Panc1 (cell line): ENCODE measurements at regions not wholly inside any gene's neighbourhood (a gene's known extent, or its start where the extent isn't known, plus 50 kb on each side); places are given as distances from the start of the nearest gene placed in this dataset.

Experiments used
- ATAC-seq: fragments of 200-7000 bp; cut with Tn5 transposase; 2 replicates; pipeline ENCODE4 v1.9.1; 2020; ENCODE audit warnings: mild to moderate bottlenecking, moderate library complexity
- BruUV-seq: library from RNA; stranded (reverse); fragments of 400-500 nt; replicated peaks from 2 replicates; lab custom pipeline; 2021; lab: Mats Ljungman, UMichigan
- CTCF ChIA-PET: fragments of 300-600 bp; sonication (Branson Sonifier 250); formaldehyde crosslinking; loops from one replicate; lab custom pipeline; 2022; ENCODE audit warnings: antibody characterized with exemption; lab: Charles Lee
- POLR2A ChIA-PET: fragments of 300-600 bp; sonication (Branson Sonifier 250); formaldehyde crosslinking; loops from one replicate; lab custom pipeline; 2022; ENCODE audit warnings: antibody characterized with exemption; lab: Charles Lee
- DNase-seq: peaks from one replicate; pipeline ENCODE4 v3.0.0-alpha.2; 2010; ENCODE audit warnings: low read depth, low spot score
- H3K27ac ChIP-seq: 2 replicates; pipeline ENCODE4 v1.5.1; 2011; ENCODE audit warnings: mild to moderate bottlenecking, low read length, inconsistent platforms
- H3K27me3 ChIP-seq: fragments of 200-500 bp; sonication (Bioruptor generic); 2 replicates; pipeline ENCODE4 v1.6.0; 2014; ENCODE audit warnings: low read length, inconsistent platforms; ENCODE audit not compliant: control insufficient read depth, insufficient read depth
- H3K36me3 ChIP-seq: fragments of 200-500 bp; sonication (Bioruptor generic); 2 replicates; pipeline ENCODE4 v1.5.1; 2014; ENCODE audit warnings: inconsistent platforms, mild to moderate bottlenecking, low read length, moderate library complexity; ENCODE audit not compliant: control insufficient read depth, insufficient read depth
- H3K4me1 ChIP-seq: 2 replicates; pipeline ENCODE4 v1.5.1; 2011; ENCODE audit warnings: inconsistent platforms, mild to moderate bottlenecking, low read length, moderate library complexity; ENCODE audit not compliant: control insufficient read depth, insufficient read depth
- H3K4me3 ChIP-seq, 2 experiments: 2 replicates each; pipeline ENCODE4 v1.5.1; 2011 to 2012; ENCODE audit warnings: low read depth in 2 of 2, low read length in 2 of 2, mild to moderate bottlenecking in 2 of 2, inconsistent platforms in 1 of 2, moderate library complexity in 1 of 2
- H3K9me3 ChIP-seq: fragments of 200-500 bp; sonication (Bioruptor generic); 2 replicates; pipeline ENCODE4 v1.5.1; 2014; ENCODE audit warnings: low read depth, mild to moderate bottlenecking, inconsistent platforms, low read length, moderate library complexity; ENCODE audit not compliant: control insufficient read depth, insufficient read depth
- POLR2AphosphoS5 ChIP-seq: IDR thresholded peaks from 2 replicates; pipeline ENCODE4 v1.6.1; 2012; ENCODE audit warnings: mild to moderate bottlenecking, low read depth, low read length, moderate library complexity
- SIN3A ChIP-seq: IDR thresholded peaks from 2 replicates; pipeline ENCODE4 v1.6.1; 2012; ENCODE audit warnings: low read depth, mild to moderate bottlenecking, low read length, moderate library complexity, borderline replicate concordance; ENCODE audit not compliant: insufficient read depth
- TCF7L2 ChIP-seq: IDR thresholded peaks from 2 replicates; pipeline ENCODE4 v1.6.1; 2011; ENCODE audit warnings: mild to moderate bottlenecking, low read depth, low read length, inconsistent platforms
- in situ Hi-C: cut with HindIII; loops from 2 replicates; pipeline ENCODE4 v1.10.0; 2016; ENCODE audit warnings: low sequenced_read_pairs, low pct_unique_long_range_greater_than_20kb
- intact Hi-C: fragments of 100-400 bp; cut with micrococcal nuclease; formaldehyde crosslinking; loops from one replicate; pipeline ENCODE4 v1.10.0; 2022; ENCODE audit not compliant: unreplicated experiment
- TF ChIP-seq, protein P1 (sequence below), 2 experiments: IDR thresholded peaks; 2 replicates each; pipeline ENCODE4 v1.6.1; 2011 to 2012; ENCODE audit warnings: low read depth in 2 of 2, control low read depth in 1 of 2, low read length in 1 of 2, mild to moderate bottlenecking in 1 of 2, moderate library complexity in 1 of 2; ENCODE audit not compliant: insufficient read depth in 1 of 2
- TF ChIP-seq, protein P2 (sequence below): fragments of 450-650 bp; IDR thresholded peaks from 2 replicates; pipeline ENCODE4 v1.5.1; 2017; ENCODE audit warnings: mild to moderate bottlenecking

DNA sequence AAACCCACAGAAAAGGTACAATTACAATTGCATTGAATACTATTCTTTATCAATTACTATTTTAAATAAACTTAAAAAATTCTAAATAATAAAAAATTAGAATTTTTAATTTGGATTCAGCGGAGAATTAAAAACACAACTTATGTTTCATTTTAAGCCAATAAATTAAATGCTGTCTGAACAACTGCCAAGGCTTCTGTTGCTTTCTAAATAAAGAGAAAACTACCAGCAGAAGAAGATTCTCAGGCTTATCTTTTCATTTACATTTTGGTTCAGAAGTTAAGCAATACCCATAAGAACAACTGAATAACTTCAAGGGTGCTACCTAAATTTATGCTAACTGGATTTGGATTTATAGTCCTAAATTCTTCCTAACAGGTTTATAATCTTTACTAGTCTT lies 150.0 kb upstream of the FTMT start:
- no peak overlapping the region for H3K27ac ChIP-seq
- no peaks in the 10 kb centered on the region for H3K36me3 ChIP-seq
- no peaks in the 10 kb centered on the region for H3K27me3 ChIP-seq
- intact Hi-C loops (no loop called here), in situ Hi-C loops (no loop called here)
- CTCF ChIA-PET = no interaction called here
- no peaks in the 10 kb centered on the region for H3K9me3 ChIP-seq
- DNase-seq = no peak
- no peaks in the 10 kb centered on the region for H3K4me1 ChIP-seq
- BruUV-seq = no TSS peak
- no peak for ATAC-seq
- no peak overlapping the region for H3K4me3 ChIP-seq
- POLR2A ChIA-PET = no interaction called here
- TF ChIP-seq TCF7L2 = no peak
- TF ChIP-seq, protein P1, sequence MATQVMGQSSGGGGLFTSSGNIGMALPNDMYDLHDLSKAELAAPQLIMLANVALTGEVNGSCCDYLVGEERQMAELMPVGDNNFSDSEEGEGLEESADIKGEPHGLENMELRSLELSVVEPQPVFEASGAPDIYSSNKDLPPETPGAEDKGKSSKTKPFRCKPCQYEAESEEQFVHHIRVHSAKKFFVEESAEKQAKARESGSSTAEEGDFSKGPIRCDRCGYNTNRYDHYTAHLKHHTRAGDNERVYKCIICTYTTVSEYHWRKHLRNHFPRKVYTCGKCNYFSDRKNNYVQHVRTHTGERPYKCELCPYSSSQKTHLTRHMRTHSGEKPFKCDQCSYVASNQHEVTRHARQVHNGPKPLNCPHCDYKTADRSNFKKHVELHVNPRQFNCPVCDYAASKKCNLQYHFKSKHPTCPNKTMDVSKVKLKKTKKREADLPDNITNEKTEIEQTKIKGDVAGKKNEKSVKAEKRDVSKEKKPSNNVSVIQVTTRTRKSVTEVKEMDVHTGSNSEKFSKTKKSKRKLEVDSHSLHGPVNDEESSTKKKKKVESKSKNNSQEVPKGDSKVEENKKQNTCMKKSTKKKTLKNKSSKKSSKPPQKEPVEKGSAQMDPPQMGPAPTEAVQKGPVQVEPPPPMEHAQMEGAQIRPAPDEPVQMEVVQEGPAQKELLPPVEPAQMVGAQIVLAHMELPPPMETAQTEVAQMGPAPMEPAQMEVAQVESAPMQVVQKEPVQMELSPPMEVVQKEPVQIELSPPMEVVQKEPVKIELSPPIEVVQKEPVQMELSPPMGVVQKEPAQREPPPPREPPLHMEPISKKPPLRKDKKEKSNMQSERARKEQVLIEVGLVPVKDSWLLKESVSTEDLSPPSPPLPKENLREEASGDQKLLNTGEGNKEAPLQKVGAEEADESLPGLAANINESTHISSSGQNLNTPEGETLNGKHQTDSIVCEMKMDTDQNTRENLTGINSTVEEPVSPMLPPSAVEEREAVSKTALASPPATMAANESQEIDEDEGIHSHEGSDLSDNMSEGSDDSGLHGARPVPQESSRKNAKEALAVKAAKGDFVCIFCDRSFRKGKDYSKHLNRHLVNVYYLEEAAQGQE (IDR thresholded peaks at IDR 0.05; ENCODE audit: insufficient read depth in 1 of 2, low read depth in 2 of 2, low read length in 1 of 2) = no peak
- TF ChIP-seq, protein P2, sequence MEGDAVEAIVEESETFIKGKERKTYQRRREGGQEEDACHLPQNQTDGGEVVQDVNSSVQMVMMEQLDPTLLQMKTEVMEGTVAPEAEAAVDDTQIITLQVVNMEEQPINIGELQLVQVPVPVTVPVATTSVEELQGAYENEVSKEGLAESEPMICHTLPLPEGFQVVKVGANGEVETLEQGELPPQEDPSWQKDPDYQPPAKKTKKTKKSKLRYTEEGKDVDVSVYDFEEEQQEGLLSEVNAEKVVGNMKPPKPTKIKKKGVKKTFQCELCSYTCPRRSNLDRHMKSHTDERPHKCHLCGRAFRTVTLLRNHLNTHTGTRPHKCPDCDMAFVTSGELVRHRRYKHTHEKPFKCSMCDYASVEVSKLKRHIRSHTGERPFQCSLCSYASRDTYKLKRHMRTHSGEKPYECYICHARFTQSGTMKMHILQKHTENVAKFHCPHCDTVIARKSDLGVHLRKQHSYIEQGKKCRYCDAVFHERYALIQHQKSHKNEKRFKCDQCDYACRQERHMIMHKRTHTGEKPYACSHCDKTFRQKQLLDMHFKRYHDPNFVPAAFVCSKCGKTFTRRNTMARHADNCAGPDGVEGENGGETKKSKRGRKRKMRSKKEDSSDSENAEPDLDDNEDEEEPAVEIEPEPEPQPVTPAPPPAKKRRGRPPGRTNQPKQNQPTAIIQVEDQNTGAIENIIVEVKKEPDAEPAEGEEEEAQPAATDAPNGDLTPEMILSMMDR = no peak
- no peak for TF ChIP-seq POLR2AphosphoS5
- no peak for TF ChIP-seq SIN3A

DNA sequence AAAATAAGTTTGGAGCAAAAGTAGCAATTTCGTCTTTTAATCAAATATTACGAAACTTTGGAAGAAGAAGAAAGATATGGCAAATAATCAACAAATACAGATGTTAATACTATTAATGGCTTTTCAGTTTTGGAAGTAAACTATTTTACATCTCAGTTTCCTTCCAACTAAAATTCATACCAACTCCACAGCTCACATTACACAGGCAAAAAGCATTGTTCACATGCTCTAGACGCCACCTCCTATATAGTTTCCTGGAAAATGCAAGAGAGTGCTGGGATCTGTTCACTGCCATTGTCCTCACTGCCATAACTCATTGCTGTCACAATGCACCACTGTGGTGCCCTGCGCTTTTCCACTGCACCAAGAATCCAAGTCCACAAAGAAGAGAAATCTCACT lies 149.0 kb upstream of the FTMT start:
- no peak for DNase-seq
- CTCF ChIA-PET = no interaction called here
- Histone ChIP-seq H3K9me3 (no peaks in the 10 kb centered on the region), H3K27ac (no peak overlapping the region), H3K36me3 (no peaks in the 10 kb centered on the region), H3K27me3 (no peaks in the 10 kb centered on the region), H3K4me1 (no peaks in the 10 kb centered on the region), H3K4me3 (no peak overlapping the region)
- POLR2A ChIA-PET = no interaction called here
- no TSS peak for BruUV-seq
- intact Hi-C loops (no loop called here), in situ Hi-C loops (no loop called here)
- TF ChIP-seq, protein P2 = no peak
- TF ChIP-seq SIN3A (no peak), POLR2AphosphoS5 (no peak), TCF7L2 (no peak)
- TF ChIP-seq, protein P1 (IDR thresholded peaks at IDR 0.05; ENCODE audit: insufficient read depth in 1 of 2, low read depth in 2 of 2, low read length in 1 of 2) = no peak
- no peak for ATAC-seq
